ENCODE measurements at regions not wholly inside any gene's neighbourhood (a gene's known extent, or its start where the extent isn't known, plus 50 kb on each side); places are given as distances from the start of the nearest gene placed in this dataset.
A peak's percentile ranks its signal among the peaks of the same experiment; 100 is the strongest.

DNA sequence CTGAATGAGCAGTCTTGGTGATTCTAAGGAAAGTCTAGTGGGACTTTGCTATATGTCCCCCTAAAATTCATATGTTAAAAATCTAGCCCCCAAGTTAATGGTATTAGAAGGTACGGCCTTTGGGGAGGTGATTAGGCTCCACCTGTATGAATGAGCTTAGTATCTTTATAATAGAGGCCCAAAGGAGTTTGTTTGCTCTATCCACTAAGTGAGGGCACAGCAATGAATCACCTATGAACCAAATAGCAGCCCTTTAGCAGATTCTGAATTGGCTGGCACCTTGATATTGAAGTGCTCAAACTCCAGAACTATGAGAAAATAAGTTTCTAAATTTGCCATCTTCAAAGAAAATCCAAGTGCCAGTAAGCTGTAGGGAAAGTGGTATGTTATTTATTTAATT lies 187.9 kb downstream of the SUCNR1 start:
- Mint-ChIP-seq H3K27ac (no peak overlapping the region), H3K9me3 (no peaks in the 10 kb centered on the region), H3K4me3 (no peak overlapping the region), H3K36me3 (no peaks in the 10 kb centered on the region), H3K4me1 (ENCODE audit: unreplicated experiment) (no peaks in the 10 kb centered on the region), H3K27me3 (no peaks in the 10 kb centered on the region)
- DNase-seq (ENCODE audit: extremely low spot score, unreplicated experiment), result no peak
- TF ChIP-seq, protein P1, sequence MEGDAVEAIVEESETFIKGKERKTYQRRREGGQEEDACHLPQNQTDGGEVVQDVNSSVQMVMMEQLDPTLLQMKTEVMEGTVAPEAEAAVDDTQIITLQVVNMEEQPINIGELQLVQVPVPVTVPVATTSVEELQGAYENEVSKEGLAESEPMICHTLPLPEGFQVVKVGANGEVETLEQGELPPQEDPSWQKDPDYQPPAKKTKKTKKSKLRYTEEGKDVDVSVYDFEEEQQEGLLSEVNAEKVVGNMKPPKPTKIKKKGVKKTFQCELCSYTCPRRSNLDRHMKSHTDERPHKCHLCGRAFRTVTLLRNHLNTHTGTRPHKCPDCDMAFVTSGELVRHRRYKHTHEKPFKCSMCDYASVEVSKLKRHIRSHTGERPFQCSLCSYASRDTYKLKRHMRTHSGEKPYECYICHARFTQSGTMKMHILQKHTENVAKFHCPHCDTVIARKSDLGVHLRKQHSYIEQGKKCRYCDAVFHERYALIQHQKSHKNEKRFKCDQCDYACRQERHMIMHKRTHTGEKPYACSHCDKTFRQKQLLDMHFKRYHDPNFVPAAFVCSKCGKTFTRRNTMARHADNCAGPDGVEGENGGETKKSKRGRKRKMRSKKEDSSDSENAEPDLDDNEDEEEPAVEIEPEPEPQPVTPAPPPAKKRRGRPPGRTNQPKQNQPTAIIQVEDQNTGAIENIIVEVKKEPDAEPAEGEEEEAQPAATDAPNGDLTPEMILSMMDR (conservative IDR thresholded peaks at IDR 0.05), result no peak

DNA sequence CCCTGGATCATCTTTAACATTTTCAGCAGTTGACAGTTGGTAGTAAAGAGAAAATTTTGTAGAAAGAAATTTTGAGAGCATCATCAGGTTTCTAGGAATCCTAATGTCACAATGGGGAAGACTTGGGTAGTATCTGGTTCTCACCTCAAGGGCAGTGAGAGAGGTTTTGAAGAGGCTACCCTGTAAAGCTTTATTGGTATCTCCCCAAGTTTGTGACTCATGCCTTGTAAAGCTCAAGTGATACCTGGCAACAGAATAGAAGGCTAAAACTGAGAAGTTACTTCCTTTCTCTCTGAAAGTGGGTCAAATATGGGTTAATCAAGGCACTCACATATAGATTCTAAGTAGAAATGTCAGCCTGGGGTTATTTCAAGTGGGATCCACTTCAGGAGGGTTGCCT lies 196.4 kb downstream of the SUCNR1 start:
- Mint-ChIP-seq H3K36me3 (no peaks in the 10 kb centered on the region), H3K9me3 (no peaks in the 10 kb centered on the region), H3K4me1 (ENCODE audit: unreplicated experiment) (no peaks in the 10 kb centered on the region), H3K27me3 (no peaks in the 10 kb centered on the region), H3K27ac (no peak overlapping the region), H3K4me3 (no peak overlapping the region)
- no peak for DNase-seq (ENCODE audit: extremely low spot score, unreplicated experiment)
- TF ChIP-seq, protein P1 (conservative IDR thresholded peaks at IDR 0.05), result no peak

DNA sequence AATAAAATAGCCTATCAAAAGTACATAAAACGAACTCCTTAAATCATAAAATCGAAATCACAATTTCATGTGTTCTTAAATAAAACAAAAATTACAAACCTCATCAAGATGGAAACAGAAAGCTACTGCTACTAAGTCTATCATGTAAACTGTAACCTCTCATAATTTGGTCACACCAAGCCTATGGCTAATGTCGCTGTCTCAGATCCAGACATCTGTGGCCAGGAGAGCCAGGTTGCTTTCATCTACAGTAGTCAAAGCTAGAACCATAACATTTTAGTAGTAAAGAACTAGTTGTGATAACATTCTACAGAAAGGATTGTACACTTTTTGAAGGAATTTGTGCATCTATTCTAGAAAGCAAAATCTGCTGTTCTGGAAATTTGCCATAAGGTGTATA lies 197.4 kb upstream of the MBNL1 start:
- Mint-ChIP-seq H3K4me3 (no peak overlapping the region), H3K27ac (no peak overlapping the region), H3K36me3 (no peaks in the 10 kb centered on the region), H3K27me3 (no peaks in the 10 kb centered on the region), H3K4me1 (ENCODE audit: unreplicated experiment) (no peaks in the 10 kb centered on the region), H3K9me3 (no peaks in the 10 kb centered on the region)
- TF ChIP-seq, protein P1 (conservative IDR thresholded peaks at IDR 0.05), result no peak
- DNase-seq (ENCODE audit: extremely low spot score, unreplicated experiment), result no peak

DNA sequence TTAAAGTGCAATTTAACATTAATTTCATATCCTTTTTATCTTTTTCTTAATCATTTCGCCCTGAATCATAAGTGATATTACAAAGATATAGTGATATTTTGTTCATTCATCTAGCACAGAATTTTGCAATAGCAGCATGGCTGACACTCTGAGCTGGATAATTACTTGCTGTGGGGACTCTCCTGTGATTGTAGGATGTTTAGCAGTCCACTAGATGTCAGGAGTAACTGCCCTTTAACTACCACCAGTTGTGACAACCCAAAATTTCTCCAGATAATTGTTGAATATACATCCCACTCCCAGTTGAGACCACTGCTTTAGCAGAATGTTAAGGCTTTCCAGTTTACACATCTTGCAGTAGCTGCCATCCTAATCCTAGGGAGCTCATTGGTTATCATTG lies 196.8 kb upstream of the MBNL1 start:
- no peaks in the 10 kb centered on the region for H3K36me3 Mint-ChIP-seq
- H3K27ac Mint-ChIP-seq, result no peak overlapping the region
- DNase-seq (ENCODE audit: extremely low spot score, unreplicated experiment), result no peak

DNA sequence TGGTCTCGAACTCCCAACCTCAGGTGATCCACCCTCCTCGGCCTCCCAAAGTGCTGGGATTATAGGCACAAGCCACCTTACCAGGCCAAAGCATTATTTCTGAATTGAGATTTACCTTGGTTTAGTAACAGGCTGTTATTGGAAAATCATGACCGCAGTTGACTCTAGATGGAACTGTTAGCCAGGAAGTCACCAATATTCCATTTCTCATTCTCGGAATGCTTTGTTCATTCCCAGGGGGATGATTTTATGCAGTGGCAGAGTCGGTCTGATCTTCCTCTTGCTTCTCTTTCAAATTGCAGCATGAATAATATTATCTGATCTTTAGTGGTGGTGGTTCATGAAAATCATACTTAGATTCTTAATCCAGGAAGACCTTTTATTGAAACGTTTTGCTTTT lies 195.5 kb upstream of the MBNL1 start:
- DNase-seq (ENCODE audit: extremely low spot score, unreplicated experiment), result no peak
- no peak overlapping the region for H3K27ac Mint-ChIP-seq
- TF ChIP-seq, protein P1 (conservative IDR thresholded peaks at IDR 0.05), result no peak
- no peaks in the 10 kb centered on the region for H3K9me3 Mint-ChIP-seq
- no peak overlapping the region for H3K4me3 Mint-ChIP-seq
- no peaks in the 10 kb centered on the region for H3K4me1 Mint-ChIP-seq (ENCODE audit: unreplicated experiment)
- H3K27me3 Mint-ChIP-seq, result no peaks in the 10 kb centered on the region
- H3K36me3 Mint-ChIP-seq, result no peaks in the 10 kb centered on the region

More for the DNA sequence above, 196.8 kb upstream of the MBNL1 start:
- H3K4me3 Mint-ChIP-seq, result no peak overlapping the region
- H3K9me3 Mint-ChIP-seq, result no peaks in the 10 kb centered on the region
- H3K27me3 Mint-ChIP-seq, result no peaks in the 10 kb centered on the region
- no peaks in the 10 kb centered on the region for H3K4me1 Mint-ChIP-seq (ENCODE audit: unreplicated experiment)
- TF ChIP-seq, protein P1 (conservative IDR thresholded peaks at IDR 0.05), result peak; percentile 65

DNA sequence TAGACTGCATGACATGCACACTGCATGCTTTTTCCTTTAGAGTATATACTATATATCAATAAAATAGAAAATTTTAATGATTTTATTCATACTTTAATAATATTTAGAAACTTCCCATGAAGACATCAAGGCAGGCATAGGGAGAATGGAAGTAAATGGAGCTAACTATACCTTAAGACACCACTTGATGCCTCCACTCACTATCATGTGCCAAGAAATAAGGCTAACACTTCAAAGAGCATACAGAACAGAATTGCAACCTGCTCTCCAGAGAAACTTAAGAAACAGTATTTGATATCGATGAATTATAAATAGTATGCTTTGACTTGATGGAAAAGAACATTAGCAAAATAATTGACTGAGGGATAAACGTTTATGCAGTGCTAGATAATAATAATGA lies 192.6 kb upstream of the MBNL1 start:
- TF ChIP-seq, protein P1 (conservative IDR thresholded peaks at IDR 0.05), result no peak
- Mint-ChIP-seq H3K9me3 (peaks cover 4% of the 10 kb centered on the region), H3K4me3 (no peak overlapping the region), H3K27me3 (peaks cover 3% of the 10 kb centered on the region), H3K4me1 (ENCODE audit: unreplicated experiment) (no peaks in the 10 kb centered on the region), H3K36me3 (no peaks in the 10 kb centered on the region), H3K27ac (no peak overlapping the region)
- no peak for DNase-seq (ENCODE audit: extremely low spot score, unreplicated experiment)
